ENCODE measurements at regions not wholly inside any gene's neighbourhood (a gene's known extent, or its start where the extent isn't known, plus 50 kb on each side); places are given as distances from the start of the nearest gene placed in this dataset.
A peak's percentile ranks its signal among the peaks of the same experiment; 100 is the strongest.

DNA sequence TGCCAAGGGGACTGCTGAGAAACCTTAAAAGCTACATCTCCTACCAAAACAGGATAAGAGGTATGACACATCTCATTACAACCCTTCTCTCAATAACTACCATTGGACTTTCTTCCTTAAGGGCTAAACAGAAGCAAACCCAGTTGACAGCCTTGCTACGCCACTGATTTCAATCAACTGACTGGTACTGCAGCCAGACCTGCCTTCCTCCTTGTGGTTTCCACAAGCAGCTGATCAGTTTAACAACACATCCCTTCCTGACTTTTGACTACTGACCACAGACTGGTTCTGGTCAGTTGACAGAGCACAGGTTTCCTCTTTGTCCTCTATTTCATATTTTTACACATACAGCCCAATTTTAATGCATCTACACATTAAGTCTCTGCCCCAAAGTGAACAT lies 108.8 kb downstream of the ADAMTS1 start:
- no peak for DNase-seq

DNA sequence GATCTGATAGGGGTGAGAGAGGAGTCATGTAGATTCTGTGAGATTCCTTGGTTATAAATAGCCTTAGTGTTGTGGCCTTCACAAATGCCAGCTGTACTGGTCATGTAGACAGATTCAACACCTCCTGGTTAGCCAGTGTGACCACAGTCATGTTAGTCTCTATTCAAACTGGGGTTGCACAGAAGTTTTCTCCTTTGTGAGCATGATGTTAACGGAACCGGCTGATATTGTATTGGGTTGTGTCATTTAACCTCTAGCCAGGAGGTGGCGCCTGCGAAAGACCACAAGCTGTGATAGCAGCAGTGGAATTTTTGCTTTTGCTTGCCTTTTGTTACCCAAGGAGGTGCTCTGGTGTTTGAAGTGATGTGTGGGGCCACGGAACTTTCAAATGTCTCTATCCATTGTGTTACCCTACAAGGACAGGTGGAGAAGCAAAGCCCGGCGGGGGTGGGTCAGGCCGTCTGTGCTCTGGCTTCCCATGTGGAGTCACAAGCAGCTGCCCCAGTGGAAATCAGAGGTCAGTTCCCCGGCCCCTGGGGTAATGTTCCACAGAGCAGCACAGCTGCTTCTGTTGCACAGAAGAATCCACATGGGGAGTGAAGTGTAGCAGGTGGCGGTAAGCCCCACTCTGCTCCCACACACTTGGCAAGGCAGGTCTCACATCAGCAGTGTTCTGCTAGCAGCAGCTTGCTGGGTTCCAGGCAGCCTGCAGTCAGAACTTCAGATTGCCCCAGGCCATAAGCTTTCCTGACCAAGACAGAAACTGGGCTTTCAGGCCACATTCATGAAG lies 112.6 kb downstream of the ADAMTS1 start:
- peak; percentile 55 for DNase-seq

DNA sequence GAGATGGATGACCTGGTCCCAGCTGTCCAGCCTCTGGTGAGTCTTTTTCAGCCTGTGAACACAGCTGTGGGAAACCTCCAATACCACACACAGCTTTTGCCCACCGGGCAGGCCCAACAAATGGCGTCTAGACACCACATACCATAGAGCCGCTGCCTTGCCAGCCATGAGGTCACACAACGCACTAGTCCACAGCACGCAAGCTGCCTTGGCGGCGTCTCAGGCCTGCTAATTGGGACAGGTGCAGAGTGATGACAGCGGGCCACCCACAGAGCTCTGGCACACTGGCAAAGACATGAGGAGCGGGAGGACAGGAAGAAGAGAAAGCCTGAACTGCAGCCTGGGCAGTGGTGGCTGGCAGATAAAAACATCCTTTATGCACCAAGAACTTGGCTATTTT lies 125.5 kb downstream of the ADAMTS1 start:
- no peak for DNase-seq

DNA sequence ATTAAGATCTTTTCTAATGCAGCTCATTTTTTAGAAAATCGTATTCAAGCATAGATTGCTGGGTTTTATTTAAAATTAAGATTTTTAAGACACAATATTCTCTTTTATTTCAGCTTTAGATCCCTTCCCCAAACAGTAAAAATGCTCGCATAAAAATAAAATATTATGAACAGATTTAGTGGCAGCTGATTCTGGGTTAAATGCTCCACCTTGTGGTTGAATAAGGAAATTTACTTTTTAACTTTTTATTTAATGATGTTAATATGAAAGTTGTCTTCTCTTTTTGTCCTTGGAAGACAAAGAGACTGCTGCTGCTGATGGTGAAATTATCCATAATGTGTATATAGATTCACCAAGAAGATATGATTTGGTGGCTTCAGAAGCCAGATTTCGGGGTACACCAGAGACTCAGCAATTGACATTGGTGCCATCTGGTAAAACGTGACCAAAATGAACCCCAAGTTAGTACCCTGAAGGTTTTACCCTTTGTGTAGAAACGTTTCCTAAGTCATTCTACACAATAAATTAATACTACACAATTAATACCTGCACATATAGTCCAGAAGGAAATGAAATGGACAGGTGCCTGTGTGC lies 128.0 kb downstream of the ADAMTS1 start:
- DNase-seq: peak; percentile 12

DNA sequence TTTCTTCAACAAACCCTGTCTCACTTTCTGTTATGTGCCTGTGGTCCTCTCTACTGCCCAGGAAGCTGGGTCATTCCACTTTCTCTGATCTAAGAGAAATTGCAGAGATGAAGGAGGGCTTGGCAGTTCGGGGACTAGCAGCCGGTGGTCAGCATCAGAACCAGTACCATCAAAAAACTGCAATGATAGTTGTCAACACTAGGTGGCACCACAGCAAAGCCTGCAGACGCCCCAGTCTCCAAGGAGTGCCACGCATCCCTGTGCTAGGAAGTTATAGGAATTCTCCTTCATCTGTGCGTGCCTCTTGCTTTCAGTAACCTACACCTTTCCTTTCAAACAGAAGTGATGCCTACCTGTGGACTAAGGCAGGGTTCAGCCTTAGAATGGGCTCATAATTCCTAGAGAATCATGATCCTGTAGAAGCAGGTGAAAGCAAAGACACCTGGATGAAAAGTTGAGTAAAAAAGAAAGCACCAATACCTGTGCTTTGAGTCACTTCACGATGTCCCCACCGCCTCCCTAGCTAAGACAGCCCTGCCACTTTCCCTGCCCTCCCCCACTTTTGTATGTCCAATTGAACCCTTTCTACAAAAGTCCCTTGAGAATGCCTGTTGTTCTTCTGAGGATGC lies 129.2 kb downstream of the ADAMTS1 start:
- peak; percentile 48 for DNase-seq

DNA sequence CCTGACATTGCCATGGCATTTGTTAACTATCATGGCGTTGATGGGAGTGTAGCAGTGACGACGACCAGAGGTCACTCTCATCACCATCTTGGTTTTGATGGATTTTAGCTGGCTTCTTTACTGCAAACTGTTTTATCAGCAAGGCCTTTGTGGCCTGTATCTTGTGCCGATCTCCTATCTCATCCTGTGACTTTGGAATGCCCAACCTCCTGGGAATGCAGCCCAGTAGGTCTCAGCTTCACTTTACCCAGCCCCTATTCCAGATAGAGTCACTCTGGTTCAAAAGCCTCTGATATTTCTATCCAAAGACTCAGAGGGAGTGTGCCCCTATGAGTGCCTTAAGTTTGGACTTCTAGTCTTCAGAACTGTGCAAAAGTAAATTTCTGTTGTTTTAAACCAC lies 130.1 kb downstream of the ADAMTS1 start:
- no peak for DNase-seq

DNA sequence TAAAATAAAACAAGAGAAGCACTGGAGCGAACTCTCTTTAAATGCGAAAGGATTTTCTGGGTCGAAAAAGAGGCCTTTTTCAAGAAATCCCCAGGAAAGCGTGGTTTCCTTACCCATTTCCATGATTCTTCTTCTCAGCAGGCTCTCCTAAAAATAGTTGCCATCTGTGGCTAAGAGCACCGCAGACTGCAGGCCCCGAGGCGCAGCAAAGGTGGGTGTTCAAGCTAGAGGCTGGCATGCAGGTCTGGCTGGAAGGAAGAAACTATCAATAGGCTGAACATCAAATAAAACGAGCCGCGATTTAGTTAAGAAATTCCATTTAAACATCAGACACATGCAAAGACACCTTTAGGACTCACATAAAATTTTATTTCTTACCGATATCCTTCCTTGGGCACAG lies 135.1 kb downstream of the ADAMTS1 start:
- DNase-seq: no peak

DNA sequence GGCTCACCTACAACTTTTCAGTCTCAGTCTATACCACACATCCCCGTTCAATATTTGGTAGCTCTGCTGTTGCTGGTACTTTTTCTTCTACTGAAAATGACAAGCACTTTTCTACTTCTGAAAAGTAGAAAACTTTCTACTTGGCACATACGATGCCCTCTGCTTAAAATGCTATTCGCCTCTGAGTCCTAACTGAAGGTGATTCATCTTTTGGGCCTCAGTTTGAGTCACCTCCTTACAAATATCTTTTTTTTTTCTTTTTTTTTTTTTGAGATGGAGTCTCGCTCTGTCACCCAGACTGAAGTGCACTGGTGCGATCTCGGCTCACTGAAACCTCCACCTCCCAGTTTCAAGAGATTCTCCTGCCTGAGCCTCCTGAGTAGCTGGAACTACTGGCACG lies 136.0 kb upstream of the CYYR1 start:
- peak; percentile 24 for DNase-seq

DNA sequence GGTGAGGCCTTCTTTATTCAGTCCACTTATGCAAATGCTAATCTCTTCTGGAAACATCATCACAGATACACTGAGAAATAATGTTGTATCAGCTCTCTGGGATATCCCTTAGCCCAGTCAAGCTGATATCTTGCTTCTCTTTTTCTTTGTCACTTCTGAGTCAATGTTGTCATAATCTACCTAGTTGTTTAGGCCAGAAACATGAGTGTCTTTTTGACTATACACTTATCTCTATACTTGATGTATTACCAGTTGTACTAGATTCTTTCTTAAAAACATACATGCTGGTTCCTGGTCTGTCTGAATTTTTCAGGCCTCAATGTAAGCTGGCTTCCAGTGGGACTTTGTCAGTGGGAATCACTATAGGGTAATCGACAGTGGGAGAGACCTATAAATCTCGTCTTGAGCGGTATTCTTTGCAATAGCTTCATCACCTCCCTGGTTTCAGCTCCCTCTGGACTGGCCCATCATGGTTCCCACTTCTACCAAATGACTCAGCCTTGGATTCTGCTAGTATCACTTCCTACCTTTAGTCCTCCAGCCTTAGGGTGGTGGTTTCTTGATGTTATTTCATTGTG lies 135.2 kb upstream of the CYYR1 start:
- no peak for DNase-seq

DNA sequence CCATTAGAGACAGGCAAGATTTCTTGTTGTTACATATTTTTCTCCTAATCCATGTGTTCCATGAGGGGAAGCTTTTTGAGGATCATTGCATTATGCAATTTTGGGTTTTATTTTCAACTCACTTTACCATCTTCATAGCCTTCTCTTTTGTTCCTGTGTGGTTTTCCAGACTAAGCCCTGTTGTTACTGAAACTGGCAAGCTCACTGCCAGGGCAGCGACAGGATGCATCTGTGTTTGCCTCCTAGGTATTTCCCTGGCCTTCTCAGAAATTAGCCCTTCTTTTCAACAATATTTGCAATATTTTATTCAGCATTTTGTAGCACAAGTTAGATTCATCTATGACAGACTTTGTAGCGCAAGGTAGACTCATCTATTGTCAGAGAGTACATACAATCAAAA lies 134.2 kb upstream of the CYYR1 start:
- no peak for DNase-seq

DNA sequence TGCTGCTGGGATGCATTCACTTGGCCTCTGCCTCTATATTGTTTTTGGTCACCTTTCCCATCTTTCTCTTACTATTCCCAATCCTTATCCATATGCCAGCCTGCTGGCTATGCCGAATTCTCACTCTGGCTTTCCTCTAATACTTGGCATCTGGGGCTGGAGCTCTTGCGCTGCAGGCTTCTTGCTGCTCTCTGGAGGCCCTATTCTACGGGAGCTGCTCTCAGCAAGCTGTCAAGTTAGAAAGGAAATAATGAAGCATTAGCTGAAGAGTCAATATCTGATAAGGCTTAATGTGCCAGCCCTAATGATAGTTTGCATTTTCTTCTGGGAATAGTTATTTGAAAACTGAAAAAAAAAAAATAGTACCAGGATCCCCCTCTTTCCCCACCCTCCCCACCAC lies 125.3 kb upstream of the CYYR1 start:
- DNase-seq: no peak

DNA sequence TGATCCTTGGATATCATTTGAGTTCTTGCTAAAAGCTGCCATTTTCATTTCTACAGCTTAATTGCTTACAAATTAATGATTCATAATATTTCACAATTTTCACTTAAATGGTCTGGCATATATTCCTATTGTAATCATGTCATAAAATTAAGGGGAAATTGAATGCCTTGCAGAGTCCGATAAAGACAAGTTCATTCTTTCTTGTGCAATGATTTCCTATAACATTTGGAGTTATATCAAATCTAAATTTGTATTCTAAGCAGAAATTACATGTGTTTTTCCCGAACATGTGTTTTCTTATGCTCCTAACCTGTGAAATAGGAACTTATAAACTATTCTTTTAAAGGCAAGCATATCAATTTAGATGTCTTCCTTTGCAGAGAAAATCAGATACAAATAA lies 118.3 kb upstream of the CYYR1 start:
- DNase-seq: no peak

DNA sequence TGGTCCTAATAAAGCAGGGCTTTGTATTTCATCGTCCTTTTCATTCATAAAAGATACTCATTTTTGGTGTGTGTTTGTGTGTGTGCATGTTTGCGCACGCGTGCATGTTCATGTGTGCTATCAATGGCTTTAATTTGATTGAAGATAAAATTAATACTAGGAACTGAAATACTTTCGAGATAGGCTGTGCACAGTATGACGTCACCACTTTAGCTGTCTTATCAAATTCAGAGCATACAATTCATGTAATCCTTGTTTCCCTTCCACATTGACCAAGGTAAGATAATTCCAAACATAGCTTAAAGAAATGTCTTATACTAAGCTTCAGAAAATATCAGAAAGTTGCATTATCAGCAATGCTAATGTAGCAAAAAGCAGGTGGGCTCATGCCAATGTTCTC lies 113.6 kb upstream of the CYYR1 start:
- DNase-seq: no peak

DNA sequence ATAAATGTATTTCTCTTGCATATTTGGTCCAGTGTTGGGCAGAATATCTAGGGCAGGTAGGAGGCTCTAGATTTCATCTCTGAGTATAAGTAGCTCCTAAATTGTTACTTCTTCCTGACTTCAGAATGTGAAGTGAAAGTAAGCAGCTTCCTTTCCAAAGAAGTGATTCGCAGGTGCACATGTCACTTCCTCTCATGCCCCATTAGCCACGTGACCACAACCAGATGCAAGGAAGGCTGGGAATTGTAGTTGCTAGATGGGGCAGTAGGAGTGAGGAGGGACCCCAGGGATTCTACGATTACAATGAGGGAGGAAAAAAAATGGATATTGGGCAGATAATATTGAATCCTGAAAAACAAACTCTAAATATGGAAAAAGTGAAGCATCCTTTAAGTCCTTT lies 113.2 kb upstream of the CYYR1 start:
- DNase-seq: peak; percentile 17

DNA sequence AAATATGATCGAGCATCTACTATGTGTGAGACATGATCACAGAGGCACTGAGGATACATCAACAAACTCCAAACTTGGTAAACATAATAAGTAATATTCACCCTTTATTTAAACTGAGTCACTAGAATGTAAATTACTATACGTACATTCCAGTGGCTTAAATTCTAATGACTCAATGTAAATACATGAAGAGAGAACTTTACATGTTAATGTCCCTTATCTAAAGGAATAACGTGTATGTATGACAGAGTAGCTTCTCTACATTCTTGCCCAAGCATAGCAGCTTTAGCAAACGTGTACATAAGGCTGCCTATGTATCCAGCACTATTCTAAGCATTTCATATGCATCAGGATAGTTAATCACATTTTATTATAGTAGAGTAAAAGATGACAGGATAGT lies 111.8 kb upstream of the CYYR1 start:
- DNase-seq: peak; percentile 26

DNA sequence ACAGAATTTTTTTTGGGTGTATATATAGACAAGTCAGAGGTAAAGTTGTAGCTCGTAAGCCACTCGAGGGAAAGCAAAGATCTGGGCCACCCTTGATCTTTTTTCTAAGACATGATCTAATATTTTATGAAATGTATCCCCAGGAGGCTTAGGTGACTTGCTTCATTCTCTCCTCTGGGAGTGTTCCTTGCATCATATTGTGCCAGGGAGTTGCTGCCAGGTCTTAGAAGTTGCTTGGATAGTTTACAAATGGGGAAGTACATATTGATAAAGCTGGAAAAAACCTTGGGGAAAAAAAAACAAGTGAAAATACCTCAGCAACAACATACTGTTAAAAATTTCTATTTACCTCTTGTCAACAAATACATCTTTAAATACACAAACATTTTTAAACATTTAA lies 110.9 kb upstream of the CYYR1 start:
- no peak for DNase-seq

DNA sequence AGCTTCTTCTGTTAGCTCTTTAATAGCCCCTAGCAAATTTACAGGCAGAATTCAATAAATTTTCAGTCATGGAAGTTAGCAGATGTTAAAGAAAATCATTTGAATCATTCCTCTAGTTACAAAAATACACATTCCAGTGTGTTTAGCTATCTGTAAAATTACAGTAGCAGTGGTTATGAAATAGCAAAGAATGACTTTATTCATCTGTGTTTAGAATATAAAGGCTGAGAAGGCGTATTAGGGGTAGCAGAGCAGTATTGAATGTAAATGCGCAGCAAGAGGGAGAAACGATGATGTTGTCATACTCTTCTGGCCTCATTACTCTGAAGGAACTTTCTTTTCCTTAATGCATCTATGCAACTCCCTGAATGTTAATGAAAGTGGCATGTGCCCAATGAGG lies 106.2 kb upstream of the CYYR1 start:
- DNase-seq: peak; percentile 31

DNA sequence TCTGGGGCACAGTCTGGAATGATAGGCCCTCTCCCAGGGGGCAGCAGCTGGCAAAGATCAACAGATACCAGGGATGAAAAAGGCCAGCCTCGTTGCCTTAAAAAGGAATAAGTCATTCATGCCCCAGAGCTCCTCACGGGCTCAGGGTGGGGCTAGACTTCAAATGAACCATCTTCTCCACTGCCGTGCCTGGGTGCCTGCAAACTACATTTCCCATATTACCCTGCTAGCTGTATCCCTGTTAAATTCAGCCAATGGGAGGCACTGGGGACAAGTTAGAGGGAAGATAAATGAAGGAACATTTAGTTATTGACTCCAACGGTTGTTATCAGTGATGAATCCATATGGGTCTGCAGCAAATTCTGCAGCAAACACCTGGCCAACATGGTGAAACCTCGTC lies 101.2 kb upstream of the CYYR1 start:
- no peak for DNase-seq

DNA sequence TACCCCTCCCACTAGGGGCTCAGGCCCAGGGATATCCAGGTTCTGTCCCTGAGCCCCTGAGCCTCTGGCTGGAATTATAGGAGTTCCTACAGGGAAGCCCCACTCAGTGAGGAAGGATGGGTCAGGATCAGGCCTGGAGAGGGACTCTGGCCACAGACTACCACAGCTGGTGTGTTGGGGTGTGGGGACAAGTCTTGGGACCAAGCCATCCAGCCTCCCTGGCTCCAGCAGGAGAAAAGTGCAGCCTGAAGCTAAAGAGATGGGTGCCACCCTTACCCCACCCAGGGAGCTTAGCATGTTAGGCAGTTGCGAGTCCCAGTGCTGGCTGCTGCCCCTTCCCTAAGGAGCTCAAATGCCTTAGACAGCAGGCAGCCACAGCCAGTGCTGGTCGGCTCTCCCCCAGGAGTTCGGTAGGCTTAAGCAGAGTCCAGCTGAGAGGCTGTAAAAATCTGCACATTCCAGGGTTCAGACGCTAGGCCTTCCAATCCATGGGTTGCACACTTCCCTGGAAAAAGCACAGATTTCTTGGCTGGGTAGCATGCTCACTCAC lies 96.2 kb upstream of the CYYR1 start:
- no peak for DNase-seq

DNA sequence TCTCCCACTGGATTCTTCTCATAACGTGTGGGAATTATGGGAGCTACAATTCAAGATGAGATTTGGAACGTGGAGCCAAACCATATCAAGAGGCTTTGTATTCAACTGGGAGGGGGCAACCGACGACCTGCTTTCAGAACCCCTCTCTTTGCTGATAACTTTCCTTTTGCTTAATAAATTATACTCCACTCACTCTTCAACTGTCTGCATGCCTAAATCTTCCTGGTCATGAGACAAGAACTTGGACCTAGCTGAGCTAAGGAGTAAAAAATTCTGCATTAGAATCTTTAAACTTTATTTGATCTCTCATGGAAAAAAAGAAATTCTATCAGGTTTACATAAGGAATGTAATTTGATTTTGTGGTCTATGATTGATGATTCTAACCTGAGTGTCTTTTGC lies 86.7 kb upstream of the CYYR1 start:
- DNase-seq: no peak

DNA sequence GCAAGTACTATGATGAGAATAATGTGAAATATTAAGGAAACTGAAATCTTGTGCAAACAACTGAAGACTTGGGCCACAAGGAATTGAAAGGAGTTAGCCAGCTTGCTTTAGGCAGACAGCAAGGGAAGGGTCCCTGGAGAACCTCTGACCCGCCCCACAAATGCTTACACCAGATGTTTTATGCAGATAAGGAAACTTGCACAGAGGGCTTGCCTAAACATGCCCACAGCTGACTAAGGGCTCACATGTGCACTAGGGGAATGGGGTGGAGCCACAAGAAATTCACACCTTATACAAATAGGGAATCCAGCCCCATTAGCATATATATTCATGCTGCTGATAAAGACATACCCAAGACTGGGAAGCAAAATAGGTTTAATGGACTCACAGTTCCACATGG lies 86.1 kb upstream of the CYYR1 start:
- no peak for DNase-seq

DNA sequence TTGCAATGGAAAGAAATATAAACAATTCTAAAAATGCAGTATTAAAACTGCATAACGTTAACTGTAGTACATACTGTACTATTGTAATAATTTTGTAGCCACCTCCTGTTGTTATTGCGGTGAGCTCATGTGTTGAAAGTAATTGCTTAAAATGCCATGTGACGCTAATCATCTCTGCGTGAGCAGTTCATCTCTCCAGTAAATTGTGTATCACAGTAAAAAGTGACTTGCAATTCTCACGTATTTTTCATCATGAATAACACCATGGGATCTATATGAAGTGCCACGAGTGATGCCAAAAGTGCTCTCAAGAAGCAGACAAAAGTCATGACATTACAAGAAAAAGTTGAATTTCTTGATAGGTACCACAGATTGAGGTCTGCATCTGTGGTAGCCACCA lies 82.4 kb upstream of the CYYR1 start:
- DNase-seq: no peak

DNA sequence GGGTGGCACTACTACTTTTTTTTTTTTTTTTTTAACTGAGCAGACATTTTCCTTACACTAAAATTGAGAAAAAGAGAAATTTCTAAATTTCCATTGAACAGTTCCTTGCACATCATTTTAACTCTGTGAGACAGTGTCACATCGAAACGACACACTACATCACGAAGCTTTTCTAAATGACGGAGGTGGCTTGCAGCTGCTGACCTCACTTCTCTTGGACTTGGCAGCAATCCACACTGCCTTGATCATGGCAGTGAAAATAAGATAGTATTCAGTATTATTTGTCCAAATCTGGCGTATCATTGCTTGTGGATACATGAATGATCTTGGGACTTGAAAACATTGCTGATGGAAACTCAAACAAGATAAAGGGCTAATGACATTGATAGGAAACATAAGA lies 80.3 kb upstream of the CYYR1 start:
- no peak for DNase-seq

DNA sequence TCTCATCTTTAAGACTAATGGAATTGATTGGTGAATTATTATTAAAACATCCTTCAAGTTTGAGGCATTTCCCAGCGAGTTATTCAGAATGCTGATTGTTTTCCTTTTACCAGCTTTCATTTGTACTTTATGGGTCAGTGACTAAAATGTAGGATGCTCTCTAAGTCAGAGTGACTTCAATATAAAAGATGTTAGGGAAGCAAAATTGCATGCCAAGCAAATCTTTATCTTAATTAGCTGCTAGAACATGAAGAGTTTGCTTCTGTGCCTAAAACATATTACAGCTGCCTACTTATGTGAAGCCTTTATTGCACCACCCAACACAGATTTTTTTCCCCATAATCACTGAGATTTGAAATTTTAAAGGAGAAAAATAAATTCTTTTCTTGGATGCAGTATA lies 79.8 kb upstream of the CYYR1 start:
- DNase-seq: no peak

Measured in fibroblast of skin of abdomen (primary cell).